WI38 (cell line): ENCODE measurements at regions not wholly inside any gene's neighbourhood (a gene's known extent, or its start where the extent isn't known, plus 50 kb on each side); places are given as distances from the start of the nearest gene placed in this dataset.

Experiments
- H3K4me3 ChIP-seq: 2 replicates; pipeline ENCODE4 v1.5.1; 2011; ENCODE audit warnings: low read depth, mild to moderate bottlenecking, control low read depth, low read length
- CTCF ChIP-seq: IDR thresholded peaks from 2 replicates; pipeline ENCODE4 v1.5.1; 2012; ENCODE audit warnings: low read depth, mild to moderate bottlenecking, control low read depth, low read length

GRCh38 chr1:90092441-90092840 is 97.5 kb downstream of the ZNF326 start:
- no peak for TF ChIP-seq CTCF
- H3K4me3 ChIP-seq: no peak overlapping the region
